Heart right ventricle (tissue), 16 donors: ENCODE measurements at regions not wholly inside any gene's neighbourhood (a gene's known extent, or its start where the extent isn't known, plus 50 kb on each side); places are given as distances from the start of the nearest gene placed in this dataset.

Experiments used
- ATAC-seq, 8 donors: fragments of 200-7000 bp; cut with Tn5 transposase; one replicate each; pipeline ENCODE4 v1.9.1; 2020; ENCODE audit warnings: mild to moderate bottlenecking in 8 of 8, moderate library complexity in 8 of 8, moderate number of reproducible peaks in 1 of 8
- DNase-seq, 2 donors: peaks; one replicate each; pipeline ENCODE4 v3.0.0-alpha.2; 2020
- H3K27ac ChIP-seq, 10 donors: fragments of 200-600 bp; sonication (generic) in 2 of 10; one replicate each; pipeline versions ENCODE4 v1.5.0 to v1.8.0; 2020 to 2022; ENCODE audit warnings: mild to moderate bottlenecking in 3 of 10
- H3K27me3 ChIP-seq, 7 donors: fragments of 200-600 bp; one replicate each; pipeline ENCODE4 v1.8.0; 2021 to 2022; ENCODE audit warnings: mild to moderate bottlenecking in 2 of 7
- H3K36me3 ChIP-seq, 9 donors: fragments of 200-600 bp; sonication (generic) in 1 of 9; one replicate each; pipeline versions ENCODE4 v1.5.0 to v1.8.0; 2020 to 2022; ENCODE audit warnings: mild to moderate bottlenecking in 2 of 9
- H3K4me1 ChIP-seq, 9 donors: fragments of 200-600 bp; sonication (generic) in 1 of 9; one replicate each; pipeline versions ENCODE4 v1.5.0 to v1.8.0; 2020 to 2022; ENCODE audit warnings: mild to moderate bottlenecking in 4 of 9
- H3K4me3 ChIP-seq, 10 donors: fragments of 200-600 bp; sonication (generic) in 2 of 10; one replicate each; pipeline versions ENCODE4 v1.5.0 to v1.8.0; 2020 to 2022; ENCODE audit warnings: mild to moderate bottlenecking in 7 of 10, moderate library complexity in 2 of 10
- H3K9me3 ChIP-seq, 11 donors: fragments of 200-600 bp in 10 of 11; sonication (generic) in 2 of 11; one replicate each; pipeline versions ENCODE4 v1.5.0 to v1.8.0; 2013 to 2022; ENCODE audit warnings: mild to moderate bottlenecking in 2 of 11, control low read depth in 1 of 11, moderate library complexity in 1 of 11
- WGBS, 2 donors: extraction: QIAGEN DNeasy Blood & Tissue Kit; methylation state at CpG; one replicate each; pipeline ENCODE4 v1.1.7; 2013; ENCODE audit warnings: inconsistent platforms in 1 of 2; 5-methylcytosine and 5-hydroxymethylcytosine counted together
- intact Hi-C, 10 donors: fragments of 100-400 bp; cut with DNase I; formaldehyde crosslinking; loops; one replicate each; pipeline versions ENCODE4 v1.11.1 to v1.14.2; 2022
- TF ChIP-seq, protein P1 (sequence below), 9 donors: fragments of 200-600 bp; sonication (generic) in 2 of 9; IDR thresholded peaks; one replicate each; pipeline versions ENCODE4 v1.5.0 to v1.8.0; 2021 to 2022; ENCODE audit warnings: antibody characterized with exemption in 9 of 9, mild to moderate bottlenecking in 5 of 9, moderate library complexity in 1 of 9
- donor health status: Arrhythmogenic right ventricular cardiomyopathy.
- donor health status: ischemic (EF 13 %, LVEDD 7.1; RV severe dilation, severe dysfunction).
- donor health status: healthy with polysubstance abuse.
- donor health status: DM: no; HTN: yes; CAD: no.
- donor health status: DM: no; HTN: no; CAD: no.
- donor health status: ischemic (EF 25% LVEDD 6.9; RV normal size, moderate dysfunction).
- donor health status: ischemic (EF 25% LVEDD 5.7; RV mildly dilated, moderate dysfunction).
- donor health status: healthy.
- donor health status: DM: yes; HTN: yes; CAD: no.
- donor health status: Ischemic cardiomyopathy.
- donor health status: ischemic (EF 35%, LVEDD 5.7; RV mildly dilated, moderate dysfunction).
- donor health status: nonischemic (EF 11% LVEDD 7.7; RV severe dilation, severe dysfunction).
- donor health status: DM: yes; HTN: yes; CAD: no.
- donor health status: PGD.
- donor health status: ischemic (EF 29% LVEDD 5.4; RV normal size, mild dysfunction).
- donor health status: nonischemic (EF 23%, LVEDD 6.1; RV moderate dilation, normal function).

DNA sequence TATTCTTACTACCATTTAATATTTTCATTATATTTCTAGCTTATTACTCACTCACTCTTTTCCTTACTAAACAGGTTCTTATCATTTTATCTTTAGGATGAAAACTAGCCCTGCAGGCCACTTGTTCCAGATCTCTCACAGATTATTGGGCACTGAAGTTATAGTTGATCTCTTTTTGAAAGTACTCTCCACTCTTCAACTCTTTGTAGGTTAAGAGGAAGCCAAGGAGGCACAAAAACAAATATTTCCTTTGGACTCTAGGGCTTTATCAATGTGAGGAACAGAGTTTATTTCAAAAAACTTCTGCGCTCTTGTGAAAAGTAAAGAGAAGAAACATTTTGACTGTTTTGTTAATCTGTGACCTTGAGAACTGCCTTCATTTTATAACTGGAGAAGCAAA lies 96.0 kb upstream of the NPHP3 start:
- Histone ChIP-seq H3K4me1 (no peaks in the 10 kb centered on the region), H3K4me3 (no peak overlapping the region), H3K36me3 (no peaks in the 10 kb centered on the region), H3K9me3 (no peaks in the 10 kb centered on the region), H3K27me3 (no peaks in the 10 kb centered on the region), H3K27ac (no peak overlapping the region)
- no peak for DNase-seq
- TF ChIP-seq, protein P1, sequence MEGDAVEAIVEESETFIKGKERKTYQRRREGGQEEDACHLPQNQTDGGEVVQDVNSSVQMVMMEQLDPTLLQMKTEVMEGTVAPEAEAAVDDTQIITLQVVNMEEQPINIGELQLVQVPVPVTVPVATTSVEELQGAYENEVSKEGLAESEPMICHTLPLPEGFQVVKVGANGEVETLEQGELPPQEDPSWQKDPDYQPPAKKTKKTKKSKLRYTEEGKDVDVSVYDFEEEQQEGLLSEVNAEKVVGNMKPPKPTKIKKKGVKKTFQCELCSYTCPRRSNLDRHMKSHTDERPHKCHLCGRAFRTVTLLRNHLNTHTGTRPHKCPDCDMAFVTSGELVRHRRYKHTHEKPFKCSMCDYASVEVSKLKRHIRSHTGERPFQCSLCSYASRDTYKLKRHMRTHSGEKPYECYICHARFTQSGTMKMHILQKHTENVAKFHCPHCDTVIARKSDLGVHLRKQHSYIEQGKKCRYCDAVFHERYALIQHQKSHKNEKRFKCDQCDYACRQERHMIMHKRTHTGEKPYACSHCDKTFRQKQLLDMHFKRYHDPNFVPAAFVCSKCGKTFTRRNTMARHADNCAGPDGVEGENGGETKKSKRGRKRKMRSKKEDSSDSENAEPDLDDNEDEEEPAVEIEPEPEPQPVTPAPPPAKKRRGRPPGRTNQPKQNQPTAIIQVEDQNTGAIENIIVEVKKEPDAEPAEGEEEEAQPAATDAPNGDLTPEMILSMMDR (IDR thresholded peaks at IDR 0.05): no peak
- WGBS, 2 donors: 88 to 95% methylated on average over 1 of the region's 1 CpG
- ATAC-seq: no peak
- intact Hi-C loops: loop anchor here in 1 of 10 donors (2.0 kb wide), 1 partner anchor 13 kb away; no protein-coding TSS in a partner anchor

DNA sequence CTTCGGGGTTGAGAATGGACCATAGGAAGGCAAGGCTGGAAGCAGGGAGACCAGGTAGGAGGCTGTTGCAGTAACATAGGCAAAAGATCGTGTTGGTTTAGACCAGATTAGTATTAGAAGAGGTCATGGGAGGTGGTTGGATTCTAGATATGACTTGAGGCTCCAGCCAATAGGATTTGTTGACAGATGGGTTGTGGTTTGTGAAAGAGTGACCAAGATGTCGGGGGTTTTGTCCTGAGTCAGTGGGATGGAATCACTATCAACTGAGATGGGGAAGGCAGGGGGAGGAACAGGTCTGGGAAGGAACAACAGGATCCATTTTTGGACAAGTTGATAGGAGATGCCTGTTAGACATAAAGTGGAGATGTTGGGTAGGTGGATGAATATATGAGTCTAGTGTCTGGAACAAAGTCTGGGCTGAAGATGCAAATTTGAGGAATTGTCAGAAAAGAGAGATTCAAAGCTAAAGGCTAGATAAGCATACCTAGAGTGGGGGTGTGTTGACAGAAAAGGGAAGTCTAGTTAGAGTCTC lies 95.5 kb upstream of the NPHP3 start:
- ATAC-seq: no peak

DNA sequence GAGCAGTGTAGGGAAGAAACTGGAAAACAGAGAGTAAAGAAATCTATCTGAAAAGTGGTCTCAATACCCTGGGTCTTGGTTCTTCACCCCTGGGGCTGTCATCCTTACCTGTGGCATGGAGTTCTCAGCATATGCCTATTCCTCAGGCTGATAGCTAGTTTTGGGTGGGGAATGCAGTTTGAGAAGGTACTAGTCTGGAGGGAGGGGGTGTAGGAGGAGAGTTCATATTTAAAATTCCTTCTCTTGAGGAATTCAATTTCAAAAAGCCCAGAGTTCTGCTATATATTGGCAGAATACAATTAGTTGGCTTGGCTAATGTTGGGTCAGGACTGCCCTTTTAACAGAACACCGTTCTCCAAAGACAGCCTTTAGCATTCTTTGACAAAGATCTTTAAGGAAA lies 82.9 kb upstream of the NPHP3 start:
- H3K27ac ChIP-seq: no peak overlapping the region
- 69 to 84% methylated on average over 1 of the region's 1 CpG for WGBS, 2 donors

More for the DNA sequence above, 95.5 kb upstream of the NPHP3 start:
- no peaks in the 10 kb centered on the region for H3K27me3 ChIP-seq
- WGBS, 2 donors: 77 to 78% methylated on average over 3 of the region's 3 CpGs
- no peaks in the 10 kb centered on the region for H3K4me1 ChIP-seq
- intact Hi-C loops: loop anchor here in 1 of 10 donors (2.0 kb wide), 1 partner anchor 13 kb away; no protein-coding TSS in a partner anchor
- TF ChIP-seq, protein P1 (IDR thresholded peaks at IDR 0.05): no peak
- H3K9me3 ChIP-seq: no peaks in the 10 kb centered on the region
- no peak overlapping the region for H3K27ac ChIP-seq
- no peak overlapping the region for H3K4me3 ChIP-seq
- DNase-seq: no peak
- H3K36me3 ChIP-seq: no peaks in the 10 kb centered on the region

DNA sequence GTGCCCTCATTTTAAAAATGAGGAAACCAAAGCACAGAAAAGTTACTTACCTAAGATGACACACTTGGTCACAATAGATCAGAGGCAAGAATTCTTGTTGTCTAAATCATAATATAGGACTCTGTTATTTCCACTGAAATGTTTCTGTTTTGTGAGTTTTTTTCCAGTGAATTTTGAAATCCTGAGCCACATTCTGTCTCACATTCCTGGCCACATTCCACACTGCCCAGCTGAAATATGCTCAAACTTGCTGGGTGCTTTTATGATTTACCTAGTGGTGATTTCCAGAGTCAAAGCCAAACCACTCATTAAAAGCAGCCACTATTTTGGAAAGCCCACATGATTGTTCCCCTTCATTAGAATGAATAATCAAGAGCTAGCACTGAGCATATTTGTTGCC lies 82.3 kb upstream of the NPHP3 start:
- TF ChIP-seq, protein P1 (IDR thresholded peaks at IDR 0.05): no peak
- Histone ChIP-seq H3K27ac (no peak overlapping the region), H3K36me3 (no peaks in the 10 kb centered on the region), H3K9me3 (no peaks in the 10 kb centered on the region), H3K27me3 (no peaks in the 10 kb centered on the region), H3K4me3 (no peak overlapping the region), H3K4me1 (peaks cover 0 to 5% (median 0%) of the 10 kb centered on the region in 9 donors)
- intact Hi-C loops: loop anchor here in 1 of 10 donors (2.0 kb wide), 1 partner anchor 14 kb away; no protein-coding TSS in a partner anchor
- DNase-seq (no peak), ATAC-seq (no peak)

More for the DNA sequence above, 82.9 kb upstream of the NPHP3 start:
- H3K4me1 ChIP-seq: peaks cover 0 to 5% (median 0%) of the 10 kb centered on the region in 9 donors
- no peaks in the 10 kb centered on the region for H3K9me3 ChIP-seq
- intact Hi-C loops: loop anchor here in 1 of 10 donors (2.0 kb wide), 1 partner anchor 14 kb away; no protein-coding TSS in a partner anchor
- H3K27me3 ChIP-seq: no peaks in the 10 kb centered on the region
- no peak for DNase-seq
- H3K36me3 ChIP-seq: no peaks in the 10 kb centered on the region
- H3K4me3 ChIP-seq: no peak overlapping the region
- no peak for ATAC-seq
- TF ChIP-seq, protein P1 (IDR thresholded peaks at IDR 0.05): no peak
